HepG2 (cell line): ENCODE measurements at regions not wholly inside any gene's neighbourhood (a gene's known extent, or its start where the extent isn't known, plus 50 kb on each side); places are given as distances from the start of the nearest gene placed in this dataset.

Source experiments
- CCDC6 ChIP-seq: sonication (generic); formaldehyde crosslinking; IDR thresholded peaks from 2 replicates; pipeline ENCODE4 v1.8.1; 2022; ENCODE audit warnings: mild to moderate bottlenecking, missing genetic modification reagents, moderate library complexity
- MEF2D ChIP-seq: sonication (generic); formaldehyde crosslinking; IDR thresholded peaks from 2 replicates; pipeline ENCODE4 v1.5.1; 2020; ENCODE audit warnings: mild to moderate bottlenecking, missing genetic modification reagents
- RBM39 ChIP-seq: fragments of 200-400 bp; formaldehyde crosslinking; IDR thresholded peaks from one replicate; pipeline ENCODE4 v1.6.1; 2018; ENCODE audit warnings: antibody characterized with exemption, mild to moderate bottlenecking, low read depth, low read length; ENCODE audit not compliant: poor library complexity, severe bottlenecking
- SP1 ChIP-seq, 2 experiments: fragments of 450-650 bp in 1 of 2; sonication (generic) in 1 of 2; formaldehyde crosslinking in 1 of 2; IDR thresholded peaks; 2 replicates each; pipeline versions ENCODE4 v1.4.0 to v1.6.1; 2016 to 2020; ENCODE audit warnings: missing genetic modification reagents in 1 of 2
- STAT5B ChIP-seq: sonication (generic); formaldehyde crosslinking; IDR thresholded peaks from 2 replicates; pipeline ENCODE4 v1.4.0; 2020; ENCODE audit warnings: missing genetic modification reagents
- TAF15 ChIP-seq: fragments of 200-400 bp; formaldehyde crosslinking; IDR thresholded peaks from one replicate; pipeline ENCODE4 v1.6.1; 2018; ENCODE audit warnings: mild to moderate bottlenecking, low read depth, low read length; ENCODE audit not compliant: poor library complexity, severe bottlenecking
- TCF7L2 ChIP-seq: IDR thresholded peaks from 2 replicates; pipeline ENCODE4 v1.6.1; 2011; ENCODE audit warnings: mild to moderate bottlenecking, low read depth, low read length, moderate library complexity
- ZC3H4 ChIP-seq: sonication (generic); formaldehyde crosslinking; IDR thresholded peaks from 2 replicates; pipeline ENCODE4 v1.4.0; 2020; ENCODE audit warnings: missing genetic modification reagents, borderline replicate concordance
- ZFAT ChIP-seq: sonication (generic); formaldehyde crosslinking; conservative IDR thresholded peaks from 2 replicates; pipeline ENCODE4 v1.8.1; 2023; ENCODE audit warnings: missing genetic modification reagents, inconsistent platforms
- ZNF547 ChIP-seq: sonication (generic); formaldehyde crosslinking; IDR thresholded peaks from 2 replicates; pipeline ENCODE4 v1.5.1; 2020; ENCODE audit warnings: mild to moderate bottlenecking, missing genetic modification reagents
- ZNF766 ChIP-seq: sonication (generic); formaldehyde crosslinking; IDR thresholded peaks from 2 replicates; pipeline ENCODE4 v1.5.0; 2020; ENCODE audit warnings: missing genetic modification reagents, borderline replicate concordance
- ZNF777 ChIP-seq: sonication (generic); formaldehyde crosslinking; IDR thresholded peaks from 2 replicates; pipeline ENCODE4 v1.4.0; 2020; ENCODE audit warnings: missing genetic modification reagents
- ZSCAN22 ChIP-seq: sonication (generic); formaldehyde crosslinking; IDR thresholded peaks from 2 replicates; pipeline ENCODE4 v1.4.0; 2020; ENCODE audit warnings: mild to moderate bottlenecking, missing genetic modification reagents
- TF ChIP-seq, protein P1 (sequence below): sonication (generic); formaldehyde crosslinking; IDR thresholded peaks from 2 replicates; pipeline ENCODE4 v1.4.0; 2020; ENCODE audit warnings: missing genetic modification reagents
- TF ChIP-seq, protein P2 (sequence below): sonication (generic); formaldehyde crosslinking; IDR thresholded peaks from 2 replicates; pipeline ENCODE4 v1.4.0; 2020; ENCODE audit warnings: missing genetic modification reagents, borderline replicate concordance
- TF ChIP-seq, protein P3 (sequence below): sonication (generic); formaldehyde crosslinking; IDR thresholded peaks from 2 replicates; pipeline ENCODE4 v1.5.0; 2020; ENCODE audit warnings: mild to moderate bottlenecking, missing genetic modification reagents
- TF ChIP-seq, protein P4 (sequence below): sonication (generic); formaldehyde crosslinking; IDR thresholded peaks from 2 replicates; pipeline ENCODE4 v1.4.0; 2020; ENCODE audit warnings: missing genetic modification reagents

DNA sequence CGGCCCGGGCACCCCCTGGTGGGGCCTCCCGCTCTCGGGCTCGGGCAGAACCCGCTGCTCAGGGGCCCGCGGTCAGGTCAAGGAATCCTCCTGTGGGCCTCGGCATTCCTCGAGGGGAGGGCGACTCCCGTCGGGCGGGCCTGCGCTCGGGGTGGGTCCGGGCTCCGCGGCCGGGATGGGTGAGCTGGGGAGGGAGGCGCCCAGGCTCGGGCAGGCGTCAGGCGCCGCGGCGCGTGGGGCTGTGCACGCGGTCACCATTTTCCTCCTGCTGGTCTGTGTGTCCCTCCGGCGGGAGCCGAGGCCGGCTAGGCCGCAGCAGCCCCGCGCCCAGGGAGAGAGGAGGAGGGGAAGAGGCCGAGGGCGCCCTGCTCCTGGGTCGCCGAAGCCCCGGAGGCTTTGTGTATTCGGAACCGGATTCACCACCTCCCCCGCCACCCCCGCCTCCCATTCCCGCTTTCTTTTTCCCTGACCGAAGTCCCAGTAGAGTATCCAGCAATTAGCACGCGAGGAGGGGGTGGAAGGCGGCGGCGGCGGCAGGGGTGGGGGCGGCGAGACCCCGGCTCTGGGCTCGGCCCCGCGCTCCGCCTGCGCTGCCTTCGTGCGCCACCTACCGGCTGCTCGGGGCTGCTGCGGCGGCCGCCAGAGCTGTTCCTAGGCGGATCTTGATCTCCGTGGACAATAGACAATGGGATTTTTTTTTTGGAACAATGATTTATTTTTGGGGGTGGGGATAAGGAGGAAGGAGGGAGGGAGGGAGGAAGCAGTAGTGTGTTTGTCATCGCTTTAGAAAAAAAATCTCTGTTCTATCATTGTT lies 99.0 kb upstream of the MAML3 start (continued):
- TF ChIP-seq, protein P1, sequence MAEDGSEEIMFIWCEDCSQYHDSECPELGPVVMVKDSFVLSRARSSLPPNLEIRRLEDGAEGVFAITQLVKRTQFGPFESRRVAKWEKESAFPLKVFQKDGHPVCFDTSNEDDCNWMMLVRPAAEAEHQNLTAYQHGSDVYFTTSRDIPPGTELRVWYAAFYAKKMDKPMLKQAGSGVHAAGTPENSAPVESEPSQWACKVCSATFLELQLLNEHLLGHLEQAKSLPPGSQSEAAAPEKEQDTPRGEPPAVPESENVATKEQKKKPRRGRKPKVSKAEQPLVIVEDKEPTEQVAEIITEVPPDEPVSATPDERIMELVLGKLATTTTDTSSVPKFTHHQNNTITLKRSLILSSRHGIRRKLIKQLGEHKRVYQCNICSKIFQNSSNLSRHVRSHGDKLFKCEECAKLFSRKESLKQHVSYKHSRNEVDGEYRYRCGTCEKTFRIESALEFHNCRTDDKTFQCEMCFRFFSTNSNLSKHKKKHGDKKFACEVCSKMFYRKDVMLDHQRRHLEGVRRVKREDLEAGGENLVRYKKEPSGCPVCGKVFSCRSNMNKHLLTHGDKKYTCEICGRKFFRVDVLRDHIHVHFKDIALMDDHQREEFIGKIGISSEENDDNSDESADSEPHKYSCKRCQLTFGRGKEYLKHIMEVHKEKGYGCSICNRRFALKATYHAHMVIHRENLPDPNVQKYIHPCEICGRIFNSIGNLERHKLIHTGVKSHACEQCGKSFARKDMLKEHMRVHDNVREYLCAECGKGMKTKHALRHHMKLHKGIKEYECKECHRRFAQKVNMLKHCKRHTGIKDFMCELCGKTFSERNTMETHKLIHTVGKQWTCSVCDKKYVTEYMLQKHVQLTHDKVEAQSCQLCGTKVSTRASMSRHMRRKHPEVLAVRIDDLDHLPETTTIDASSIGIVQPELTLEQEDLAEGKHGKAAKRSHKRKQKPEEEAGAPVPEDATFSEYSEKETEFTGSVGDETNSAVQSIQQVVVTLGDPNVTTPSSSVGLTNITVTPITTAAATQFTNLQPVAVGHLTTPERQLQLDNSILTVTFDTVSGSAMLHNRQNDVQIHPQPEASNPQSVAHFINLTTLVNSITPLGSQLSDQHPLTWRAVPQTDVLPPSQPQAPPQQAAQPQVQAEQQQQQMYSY (CRISPR knock-in tag): no peak
- TF ChIP-seq ZNF777 (CRISPR knock-in tag): peak; percentile 74
- TF ChIP-seq, protein P2, sequence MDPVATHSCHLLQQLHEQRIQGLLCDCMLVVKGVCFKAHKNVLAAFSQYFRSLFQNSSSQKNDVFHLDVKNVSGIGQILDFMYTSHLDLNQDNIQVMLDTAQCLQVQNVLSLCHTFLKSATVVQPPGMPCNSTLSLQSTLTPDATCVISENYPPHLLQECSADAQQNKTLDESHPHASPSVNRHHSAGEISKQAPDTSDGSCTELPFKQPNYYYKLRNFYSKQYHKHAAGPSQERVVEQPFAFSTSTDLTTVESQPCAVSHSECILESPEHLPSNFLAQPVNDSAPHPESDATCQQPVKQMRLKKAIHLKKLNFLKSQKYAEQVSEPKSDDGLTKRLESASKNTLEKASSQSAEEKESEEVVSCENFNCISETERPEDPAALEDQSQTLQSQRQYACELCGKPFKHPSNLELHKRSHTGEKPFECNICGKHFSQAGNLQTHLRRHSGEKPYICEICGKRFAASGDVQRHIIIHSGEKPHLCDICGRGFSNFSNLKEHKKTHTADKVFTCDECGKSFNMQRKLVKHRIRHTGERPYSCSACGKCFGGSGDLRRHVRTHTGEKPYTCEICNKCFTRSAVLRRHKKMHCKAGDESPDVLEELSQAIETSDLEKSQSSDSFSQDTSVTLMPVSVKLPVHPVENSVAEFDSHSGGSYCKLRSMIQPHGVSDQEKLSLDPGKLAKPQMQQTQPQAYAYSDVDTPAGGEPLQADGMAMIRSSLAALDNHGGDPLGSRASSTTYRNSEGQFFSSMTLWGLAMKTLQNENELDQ (CRISPR knock-in tag): no peak
- TF ChIP-seq ZNF766 (CRISPR knock-in tag): no peak
- TF ChIP-seq CCDC6: no peak
- TF ChIP-seq ZFAT: no peak
- no peak for TF ChIP-seq ZSCAN22 (CRISPR knock-in tag)
- TF ChIP-seq RBM39: no peak
- TF ChIP-seq MEF2D (CRISPR knock-in tag): no peak
- TF ChIP-seq ZC3H4: no peak
- TF ChIP-seq TAF15: no peak
- TF ChIP-seq ZNF547 (CRISPR knock-in tag): no peak
- TF ChIP-seq, protein P3, sequence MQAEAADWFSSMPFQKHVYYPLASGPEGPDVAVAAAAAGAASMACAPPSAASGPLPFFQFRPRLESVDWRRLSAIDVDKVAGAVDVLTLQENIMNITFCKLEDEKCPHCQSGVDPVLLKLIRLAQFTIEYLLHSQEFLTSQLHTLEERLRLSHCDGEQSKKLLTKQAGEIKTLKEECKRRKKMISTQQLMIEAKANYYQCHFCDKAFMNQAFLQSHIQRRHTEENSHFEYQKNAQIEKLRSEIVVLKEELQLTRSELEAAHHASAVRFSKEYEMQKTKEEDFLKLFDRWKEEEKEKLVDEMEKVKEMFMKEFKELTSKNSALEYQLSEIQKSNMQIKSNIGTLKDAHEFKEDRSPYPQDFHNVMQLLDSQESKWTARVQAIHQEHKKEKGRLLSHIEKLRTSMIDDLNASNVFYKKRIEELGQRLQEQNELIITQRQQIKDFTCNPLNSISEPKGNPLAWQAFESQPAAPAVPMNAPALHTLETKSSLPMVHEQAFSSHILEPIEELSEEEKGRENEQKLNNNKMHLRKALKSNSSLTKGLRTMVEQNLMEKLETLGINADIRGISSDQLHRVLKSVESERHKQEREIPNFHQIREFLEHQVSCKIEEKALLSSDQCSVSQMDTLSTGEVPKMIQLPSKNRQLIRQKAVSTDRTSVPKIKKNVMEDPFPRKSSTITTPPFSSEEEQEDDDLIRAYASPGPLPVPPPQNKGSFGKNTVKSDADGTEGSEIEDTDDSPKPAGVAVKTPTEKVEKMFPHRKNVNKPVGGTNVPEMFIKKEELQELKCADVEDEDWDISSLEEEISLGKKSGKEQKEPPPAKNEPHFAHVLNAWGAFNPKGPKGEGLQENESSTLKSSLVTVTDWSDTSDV (CRISPR knock-in tag): no peak
- TF ChIP-seq SP1 (IDR thresholded peaks at IDR 0.05): no peak
- no peak for TF ChIP-seq SP1 (CRISPR knock-in tag; IDR thresholded peaks at IDR 0.05)
- TF ChIP-seq STAT5B (CRISPR knock-in tag): no peak
- TF ChIP-seq TCF7L2: no peak
- TF ChIP-seq, protein P4, sequence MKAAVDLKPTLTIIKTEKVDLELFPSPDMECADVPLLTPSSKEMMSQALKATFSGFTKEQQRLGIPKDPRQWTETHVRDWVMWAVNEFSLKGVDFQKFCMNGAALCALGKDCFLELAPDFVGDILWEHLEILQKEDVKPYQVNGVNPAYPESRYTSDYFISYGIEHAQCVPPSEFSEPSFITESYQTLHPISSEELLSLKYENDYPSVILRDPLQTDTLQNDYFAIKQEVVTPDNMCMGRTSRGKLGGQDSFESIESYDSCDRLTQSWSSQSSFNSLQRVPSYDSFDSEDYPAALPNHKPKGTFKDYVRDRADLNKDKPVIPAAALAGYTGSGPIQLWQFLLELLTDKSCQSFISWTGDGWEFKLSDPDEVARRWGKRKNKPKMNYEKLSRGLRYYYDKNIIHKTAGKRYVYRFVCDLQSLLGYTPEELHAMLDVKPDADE: no peak
